Uterus (tissue), 3 donors: ENCODE measurements at regions not wholly inside any gene's neighbourhood (a gene's known extent, or its start where the extent isn't known, plus 50 kb on each side); places are given as distances from the start of the nearest gene placed in this dataset.
"Not testable (repeated sequence)": the region's sequence is repeated elsewhere in the genome, so short reads cannot be mapped to it uniquely, and the experiment has no call there.

Source experiments
- DNase-seq, 2 donors: peaks; one replicate each; pipeline ENCODE4 v3.0.0-alpha.2; 2019 to 2020
- H3K27ac ChIP-seq, 2 donors: fragments of 200-600 bp; sonication (generic); 1 replicate in 1 of 2; 2 replicates in 1 of 2; pipeline ENCODE4 v1.5.1; 2016 to 2018
- H3K27me3 ChIP-seq, 2 donors: fragments of 200-600 bp; sonication (generic); one replicate each; pipeline ENCODE4 v1.5.1; 2018 to 2019; ENCODE audit warnings: control low read depth in 1 of 2
- H3K36me3 ChIP-seq, 2 donors: fragments of 200-600 bp; sonication (generic); one replicate each; pipeline ENCODE4 v1.5.1; 2019; ENCODE audit warnings: control low read depth in 1 of 2
- H3K4me1 ChIP-seq, 2 donors: fragments of 200-600 bp; sonication (generic); one replicate each; pipeline ENCODE4 v1.5.1; 2018 to 2019; ENCODE audit warnings: control low read depth in 1 of 2
- H3K4me3 ChIP-seq, 2 donors: fragments of 200-600 bp; sonication (generic); 1 replicate in 1 of 2; 2 replicates in 1 of 2; pipeline ENCODE4 v1.5.1; 2018 to 2019; ENCODE audit warnings: mild to moderate bottlenecking in 1 of 2
- H3K9me3 ChIP-seq, 2 donors: fragments of 200-600 bp; sonication (generic); one replicate each; pipeline ENCODE4 v1.5.1; 2019; ENCODE audit warnings: control low read depth in 1 of 2
- POLR2A ChIP-seq, 2 donors: fragments of 450-650 bp; IDR thresholded peaks; one replicate each; pipeline ENCODE4 v1.6.1; 2016; ENCODE audit warnings: antibody characterized with exemption in 2 of 2, mild to moderate bottlenecking in 1 of 2, moderate library complexity in 1 of 2
- intact Hi-C: fragments of 100-400 bp; cut with DNase I; formaldehyde crosslinking; loops from one replicate; pipeline ENCODE4 v1.15.1; 2023; ENCODE audit warnings: low total_unique reads
- TF ChIP-seq, protein P1 (sequence below), 4 experiments: fragments of 200-600 bp in 2 of 4; fragments of 450-650 bp in 2 of 4; sonication (generic) in 2 of 4; IDR thresholded peaks; one replicate each; pipeline ENCODE4 v1.5.1; 2016 to 2019; ENCODE audit warnings: antibody characterized with exemption in 4 of 4, mild to moderate bottlenecking in 2 of 4, moderate library complexity in 1 of 4
- donor health status: DM: yes; HTN: yes; CAD: no.

DNA sequence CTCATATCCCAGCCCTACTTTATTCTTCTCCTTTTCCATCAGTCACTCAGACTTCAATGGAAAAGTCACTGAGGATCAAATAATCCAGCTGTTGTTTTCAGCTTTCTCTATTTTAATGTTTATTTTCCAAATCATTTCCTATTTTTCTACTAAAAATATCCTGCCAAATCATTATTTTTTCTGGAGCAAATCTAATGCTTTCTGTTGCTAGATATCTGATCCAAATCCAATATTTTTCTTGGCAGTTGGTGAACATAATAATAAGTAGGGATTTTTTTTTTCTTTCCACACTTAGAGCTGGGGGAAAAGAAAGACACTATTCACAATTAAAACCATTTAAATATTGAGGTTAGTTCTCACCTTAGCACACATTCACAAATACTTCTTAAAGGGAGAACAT is 656.1 kb downstream of the DACH1 start:
- Histone ChIP-seq H3K4me3 (no peak overlapping the region), H3K27me3 (peaks cover 0 to 4% of the 10 kb centered on the region in 2 donors), H3K36me3 (no peaks in the 10 kb centered on the region), H3K4me1 (no peaks in the 10 kb centered on the region), H3K9me3 (no peaks in the 10 kb centered on the region), H3K27ac (no peak overlapping the region)
- TF ChIP-seq, protein P1, sequence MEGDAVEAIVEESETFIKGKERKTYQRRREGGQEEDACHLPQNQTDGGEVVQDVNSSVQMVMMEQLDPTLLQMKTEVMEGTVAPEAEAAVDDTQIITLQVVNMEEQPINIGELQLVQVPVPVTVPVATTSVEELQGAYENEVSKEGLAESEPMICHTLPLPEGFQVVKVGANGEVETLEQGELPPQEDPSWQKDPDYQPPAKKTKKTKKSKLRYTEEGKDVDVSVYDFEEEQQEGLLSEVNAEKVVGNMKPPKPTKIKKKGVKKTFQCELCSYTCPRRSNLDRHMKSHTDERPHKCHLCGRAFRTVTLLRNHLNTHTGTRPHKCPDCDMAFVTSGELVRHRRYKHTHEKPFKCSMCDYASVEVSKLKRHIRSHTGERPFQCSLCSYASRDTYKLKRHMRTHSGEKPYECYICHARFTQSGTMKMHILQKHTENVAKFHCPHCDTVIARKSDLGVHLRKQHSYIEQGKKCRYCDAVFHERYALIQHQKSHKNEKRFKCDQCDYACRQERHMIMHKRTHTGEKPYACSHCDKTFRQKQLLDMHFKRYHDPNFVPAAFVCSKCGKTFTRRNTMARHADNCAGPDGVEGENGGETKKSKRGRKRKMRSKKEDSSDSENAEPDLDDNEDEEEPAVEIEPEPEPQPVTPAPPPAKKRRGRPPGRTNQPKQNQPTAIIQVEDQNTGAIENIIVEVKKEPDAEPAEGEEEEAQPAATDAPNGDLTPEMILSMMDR (IDR thresholded peaks at IDR 0.05): no peak
- no peak for TF ChIP-seq POLR2A (IDR thresholded peaks at IDR 0.05)
- intact Hi-C loops: no loop called here
- DNase-seq: no peak

DNA sequence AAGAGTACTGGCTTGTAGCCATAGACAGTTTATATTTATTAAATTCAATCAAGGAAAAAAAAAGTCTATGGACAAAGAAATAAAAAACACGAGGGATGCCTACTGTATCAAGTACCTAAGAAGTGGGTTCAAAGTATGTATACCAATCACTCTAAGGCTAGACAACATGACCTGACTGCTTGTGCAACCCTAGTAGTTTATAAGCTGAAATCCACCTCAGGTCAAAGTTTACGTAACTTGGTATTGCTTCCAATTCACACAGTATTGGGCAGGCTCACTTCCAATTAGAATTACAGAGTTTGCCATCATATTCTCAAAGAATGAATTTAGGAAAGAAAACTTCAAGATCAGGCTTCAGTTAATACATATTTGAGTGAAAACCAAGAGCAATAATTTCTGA is 657.8 kb downstream of the DACH1 start:
- TF ChIP-seq, protein P1 (IDR thresholded peaks at IDR 0.05): no peak
- TF ChIP-seq POLR2A (IDR thresholded peaks at IDR 0.05): no peak
- Histone ChIP-seq H3K4me1 (no peaks in the 10 kb centered on the region), H3K27me3 (peaks cover 0 to 4% of the 10 kb centered on the region in 2 donors), H3K27ac (no peak overlapping the region), H3K36me3 (no peaks in the 10 kb centered on the region), H3K9me3 (no peaks in the 10 kb centered on the region), H3K4me3 (no peak overlapping the region)
- intact Hi-C loops: no loop called here
- DNase-seq: no peak

DNA sequence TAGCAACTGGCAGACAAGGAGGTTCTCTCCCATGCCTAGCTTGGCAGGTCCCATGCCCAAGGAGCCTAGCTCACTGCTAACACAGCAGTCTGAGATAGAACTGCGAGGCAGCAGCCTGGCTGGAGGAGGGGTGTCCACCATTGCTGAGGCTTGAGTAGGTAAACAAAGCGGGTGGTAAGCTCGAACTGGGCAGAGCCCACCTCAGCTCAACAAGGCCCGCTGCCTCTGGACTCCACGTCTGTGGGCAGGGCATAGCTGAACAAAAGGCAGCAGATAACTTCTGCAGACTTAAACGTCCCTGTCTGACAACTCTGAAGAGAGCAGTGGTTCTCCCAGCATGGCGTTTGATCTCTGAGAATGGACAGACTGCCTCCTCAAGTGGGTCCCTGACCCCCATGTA is 682.4 kb downstream of the DACH1 start:
- H3K4me1 ChIP-seq, H3K27me3 ChIP-seq, H3K36me3 ChIP-seq, H3K9me3 ChIP-seq, H3K4me3 ChIP-seq, H3K27ac ChIP-seq, DNase-seq, intact Hi-C loops: not testable (repeated sequence)

DNA sequence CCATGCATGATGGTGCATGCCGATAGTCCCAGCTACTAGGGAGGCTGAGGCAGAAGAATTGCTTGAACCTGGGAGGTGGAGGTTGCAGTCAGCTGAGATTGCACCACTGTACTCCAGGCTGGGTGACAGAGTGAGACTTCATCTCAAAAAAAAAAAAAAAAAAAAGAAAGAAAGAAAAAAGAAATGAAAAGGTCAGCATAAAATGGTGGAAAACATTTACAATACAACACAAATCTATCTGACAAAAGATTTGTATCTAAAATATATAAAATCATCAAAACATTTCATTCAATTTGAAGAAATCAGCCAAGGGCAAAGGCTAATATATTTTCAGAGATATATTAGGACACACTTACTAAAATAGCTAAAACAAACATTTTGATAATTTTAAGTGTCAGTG is 683.7 kb downstream of the DACH1 start:
- H3K27ac ChIP-seq, H3K9me3 ChIP-seq: not testable (repeated sequence)

DNA sequence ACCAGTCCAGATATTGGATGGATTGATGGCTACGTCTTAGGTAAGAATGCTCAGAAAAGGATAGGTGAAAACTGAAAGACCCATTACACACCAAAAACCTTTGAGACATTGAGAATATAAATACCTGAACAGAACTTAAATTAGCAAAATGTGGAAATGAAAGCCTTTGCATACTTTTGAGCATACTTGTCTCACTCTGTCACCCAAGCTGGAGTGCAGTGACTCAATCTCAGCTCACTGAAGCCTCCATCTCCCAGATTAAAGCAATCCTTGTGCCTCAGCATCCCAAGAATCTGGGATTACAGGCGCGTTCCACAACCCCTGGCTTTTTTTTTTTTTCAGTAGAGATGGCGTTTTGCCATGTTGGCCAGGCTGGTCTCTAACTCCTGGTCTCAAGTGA is 695.3 kb downstream of the DACH1 start:
- DNase-seq: no peak
- no peaks in the 10 kb centered on the region for H3K9me3 ChIP-seq
- H3K4me3 ChIP-seq: no peak overlapping the region
- TF ChIP-seq, protein P1 (IDR thresholded peaks at IDR 0.05): no peak
- no peak for TF ChIP-seq POLR2A (IDR thresholded peaks at IDR 0.05)
- no peaks in the 10 kb centered on the region for H3K36me3 ChIP-seq
- H3K27ac ChIP-seq: no peak overlapping the region
- no peaks in the 10 kb centered on the region for H3K27me3 ChIP-seq
- intact Hi-C loops: no loop called here
- H3K4me1 ChIP-seq: no peaks in the 10 kb centered on the region

More for the DNA sequence above, 683.7 kb downstream of the DACH1 start:
- H3K4me3 ChIP-seq, H3K27me3 ChIP-seq, H3K4me1 ChIP-seq, intact Hi-C loops, H3K36me3 ChIP-seq, DNase-seq: not testable (repeated sequence)

DNA sequence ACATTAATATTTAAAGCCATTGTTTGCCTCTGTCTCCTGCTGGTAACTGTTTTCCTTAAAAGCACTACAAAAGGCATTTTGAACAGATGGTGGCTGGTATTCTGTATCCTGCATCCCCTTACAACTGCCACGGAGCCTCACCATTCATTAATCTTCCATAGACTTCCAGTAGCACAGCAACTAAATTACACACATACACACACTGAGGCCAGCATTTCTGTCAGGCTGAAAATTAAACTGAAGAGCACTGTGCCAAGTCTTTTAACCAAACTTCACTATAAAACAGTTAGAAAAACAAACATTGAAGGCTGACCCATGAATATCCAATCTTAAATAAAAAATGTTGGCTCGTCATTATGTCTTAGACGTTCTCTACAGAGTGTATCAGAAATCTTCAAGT is 697.8 kb downstream of the DACH1 start:
- no peak overlapping the region for H3K4me3 ChIP-seq
- no peaks in the 10 kb centered on the region for H3K4me1 ChIP-seq
- H3K36me3 ChIP-seq: no peaks in the 10 kb centered on the region
- DNase-seq: no peak
- no peaks in the 10 kb centered on the region for H3K9me3 ChIP-seq
- no peak overlapping the region for H3K27ac ChIP-seq
- intact Hi-C loops: no loop called here
- no peaks in the 10 kb centered on the region for H3K27me3 ChIP-seq
- TF ChIP-seq POLR2A (IDR thresholded peaks at IDR 0.05): no peak
- TF ChIP-seq, protein P1 (IDR thresholded peaks at IDR 0.05): no peak
